ENCODE measurements at regions not wholly inside any gene's neighbourhood (a gene's known extent, or its start where the extent isn't known, plus 50 kb on each side); places are given as distances from the start of the nearest gene placed in this dataset.

DNA sequence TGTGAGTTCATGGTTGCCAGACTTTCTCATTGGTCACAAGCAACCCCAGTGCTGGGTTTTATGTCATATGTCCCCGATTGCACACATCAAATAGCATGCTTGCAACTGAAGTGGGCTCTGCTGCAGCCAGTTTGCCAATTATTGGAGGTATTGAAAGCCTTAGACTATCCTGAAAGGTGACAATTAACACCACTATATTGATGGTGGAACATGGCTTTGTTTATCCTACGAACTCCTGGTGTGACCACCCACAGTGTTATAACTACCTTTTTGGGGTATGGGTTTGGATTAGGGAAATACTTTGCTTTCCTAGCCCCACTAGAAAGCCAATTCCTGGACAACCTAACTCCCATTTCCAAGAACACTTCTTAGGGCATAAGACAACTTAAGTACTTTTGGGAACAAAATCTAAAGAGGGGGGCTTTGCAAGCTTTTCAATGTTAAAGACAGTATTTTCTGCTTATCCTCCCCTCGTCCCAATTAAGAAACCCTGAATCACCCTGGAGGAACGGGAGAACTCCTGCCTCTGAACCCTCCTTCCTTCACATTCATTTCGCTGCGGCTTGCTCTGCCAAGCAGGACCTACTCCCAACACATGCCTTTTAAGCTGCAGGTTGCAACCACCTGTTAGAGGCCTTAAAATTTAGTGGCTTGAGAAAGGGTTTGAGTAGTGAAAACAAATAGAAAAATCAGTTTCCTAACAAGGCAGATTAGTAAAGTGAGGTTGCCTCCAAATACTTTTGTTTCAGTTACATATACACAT, 80.3 kb upstream of the RBM19 start:
- TF ChIP-seq, protein P1, sequence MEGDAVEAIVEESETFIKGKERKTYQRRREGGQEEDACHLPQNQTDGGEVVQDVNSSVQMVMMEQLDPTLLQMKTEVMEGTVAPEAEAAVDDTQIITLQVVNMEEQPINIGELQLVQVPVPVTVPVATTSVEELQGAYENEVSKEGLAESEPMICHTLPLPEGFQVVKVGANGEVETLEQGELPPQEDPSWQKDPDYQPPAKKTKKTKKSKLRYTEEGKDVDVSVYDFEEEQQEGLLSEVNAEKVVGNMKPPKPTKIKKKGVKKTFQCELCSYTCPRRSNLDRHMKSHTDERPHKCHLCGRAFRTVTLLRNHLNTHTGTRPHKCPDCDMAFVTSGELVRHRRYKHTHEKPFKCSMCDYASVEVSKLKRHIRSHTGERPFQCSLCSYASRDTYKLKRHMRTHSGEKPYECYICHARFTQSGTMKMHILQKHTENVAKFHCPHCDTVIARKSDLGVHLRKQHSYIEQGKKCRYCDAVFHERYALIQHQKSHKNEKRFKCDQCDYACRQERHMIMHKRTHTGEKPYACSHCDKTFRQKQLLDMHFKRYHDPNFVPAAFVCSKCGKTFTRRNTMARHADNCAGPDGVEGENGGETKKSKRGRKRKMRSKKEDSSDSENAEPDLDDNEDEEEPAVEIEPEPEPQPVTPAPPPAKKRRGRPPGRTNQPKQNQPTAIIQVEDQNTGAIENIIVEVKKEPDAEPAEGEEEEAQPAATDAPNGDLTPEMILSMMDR (IDR thresholded peaks at IDR 0.05; ENCODE audit: insufficient read depth, low read depth, low read length), result no peak
- no peak overlapping the region for H3K4me3 ChIP-seq (ENCODE audit: low read depth, low read length)
- DNase-seq (ENCODE audit: low read depth), result no peak

DNA sequence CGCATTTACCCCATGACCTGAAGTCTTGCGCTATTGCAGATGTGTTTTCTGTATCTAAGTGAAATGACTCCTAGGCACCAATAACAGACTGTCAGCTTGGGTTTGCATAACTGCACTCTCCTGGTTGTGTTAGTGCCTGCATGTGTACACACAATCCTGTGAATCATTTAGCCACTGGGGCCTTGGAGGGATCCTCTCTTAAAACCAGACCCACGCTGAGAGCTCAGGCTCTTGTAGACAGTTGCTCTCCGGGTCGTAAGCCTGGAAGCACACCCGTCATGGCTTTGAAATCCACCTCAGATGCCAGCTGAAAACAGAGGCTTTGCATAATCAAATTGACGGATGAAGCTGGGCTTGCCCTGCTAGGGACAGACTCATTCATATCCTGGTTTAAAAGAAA, 79.2 kb upstream of the RBM19 start:
- no peak overlapping the region for H3K4me3 ChIP-seq (ENCODE audit: low read depth, low read length)
- no peak for DNase-seq (ENCODE audit: low read depth)
- TF ChIP-seq, protein P1 (IDR thresholded peaks at IDR 0.05; ENCODE audit: insufficient read depth, low read depth, low read length), result no peak

DNA sequence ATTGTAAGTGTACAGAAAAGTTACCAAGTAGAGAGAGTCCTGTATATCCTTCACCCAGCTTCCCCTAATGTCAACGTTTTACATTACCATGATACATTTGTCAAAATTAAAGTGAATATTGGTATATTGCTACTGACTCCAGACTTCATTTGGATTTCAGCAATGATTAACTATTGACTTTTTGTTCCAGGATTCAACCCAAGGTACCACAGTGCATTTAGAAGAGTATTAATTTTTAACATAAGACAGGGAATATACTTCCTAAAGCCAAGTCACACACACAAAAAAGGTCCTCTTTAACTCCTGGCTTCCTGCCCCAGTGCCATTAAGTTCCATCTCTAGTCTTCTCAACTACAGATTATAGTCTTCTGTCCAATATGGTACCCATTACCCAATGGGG, 75.5 kb upstream of the RBM19 start:
- no peak for DNase-seq (ENCODE audit: low read depth)
- H3K4me3 ChIP-seq (ENCODE audit: low read depth, low read length), result no peak overlapping the region
- TF ChIP-seq, protein P1 (IDR thresholded peaks at IDR 0.05; ENCODE audit: insufficient read depth, low read depth, low read length), result no peak

DNA sequence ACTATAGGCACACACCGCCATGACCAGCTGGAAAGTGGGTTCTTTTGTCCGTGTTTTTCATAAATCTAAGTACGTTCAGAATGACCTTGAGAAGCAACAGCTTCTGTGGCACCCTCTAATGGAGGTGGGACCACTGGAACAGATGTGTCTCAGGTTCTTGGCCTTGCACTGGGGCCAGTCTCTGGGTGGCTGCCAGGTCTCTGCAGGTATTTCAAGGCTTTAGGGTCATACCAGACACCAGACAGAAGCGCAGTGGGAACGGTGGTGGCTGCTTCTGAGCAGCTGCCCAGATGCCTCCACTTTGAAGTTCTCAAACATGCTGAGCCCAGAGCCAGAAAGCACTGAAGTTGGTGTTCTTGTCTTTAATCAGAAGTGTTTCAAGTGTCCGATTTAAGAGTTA, 75.0 kb upstream of the RBM19 start:
- TF ChIP-seq, protein P1 (IDR thresholded peaks at IDR 0.05; ENCODE audit: insufficient read depth, low read depth, low read length), result no peak
- DNase-seq (ENCODE audit: low read depth), result no peak
- no peak overlapping the region for H3K4me3 ChIP-seq (ENCODE audit: low read depth, low read length)

DNA sequence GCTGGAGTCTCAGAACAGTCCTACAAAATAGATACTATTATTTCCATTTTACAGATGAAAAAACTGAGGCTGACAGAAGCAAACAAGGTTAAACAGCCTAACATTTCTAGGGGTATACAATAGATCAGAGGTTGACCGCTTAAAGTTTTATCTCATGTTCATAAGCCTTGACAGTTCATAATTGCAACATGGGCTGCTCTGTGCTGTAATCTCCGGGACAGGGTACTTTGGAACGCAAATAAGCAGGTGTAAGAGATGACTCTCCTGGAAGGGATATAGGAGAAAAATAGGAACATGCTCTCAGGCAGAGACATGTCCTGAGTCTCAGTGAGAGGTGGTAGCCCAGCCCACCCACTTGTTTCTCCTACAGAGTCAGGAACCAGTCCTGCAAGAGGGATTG, 72.8 kb upstream of the RBM19 start:
- TF ChIP-seq, protein P1 (IDR thresholded peaks at IDR 0.05; ENCODE audit: insufficient read depth, low read depth, low read length), result no peak
- H3K4me3 ChIP-seq (ENCODE audit: low read depth, low read length), result no peak overlapping the region
- no peak for DNase-seq (ENCODE audit: low read depth)

DNA sequence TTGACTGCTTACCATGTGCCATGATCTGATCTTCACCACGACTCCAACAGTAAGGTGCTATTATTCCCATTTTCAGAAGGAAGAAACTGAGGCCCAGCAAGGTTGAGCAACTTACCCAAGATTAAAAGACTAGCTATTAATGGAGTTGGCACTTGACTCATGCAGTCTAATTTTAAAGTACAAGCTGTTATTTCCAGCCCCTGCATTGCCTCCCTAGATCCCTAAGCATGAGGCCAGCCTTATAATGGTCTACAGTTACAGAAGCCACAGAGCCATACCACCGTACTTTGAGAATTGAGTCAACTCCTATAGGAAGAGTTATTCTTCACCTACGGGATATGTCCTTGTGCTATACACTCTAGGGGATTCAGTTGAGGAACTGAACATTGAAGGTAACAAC, 66.7 kb upstream of the RBM19 start:
- TF ChIP-seq, protein P1 (IDR thresholded peaks at IDR 0.05; ENCODE audit: insufficient read depth, low read depth, low read length), result no peak
- no peak for DNase-seq (ENCODE audit: low read depth)
- H3K4me3 ChIP-seq (ENCODE audit: low read depth, low read length), result no peak overlapping the region

DNA sequence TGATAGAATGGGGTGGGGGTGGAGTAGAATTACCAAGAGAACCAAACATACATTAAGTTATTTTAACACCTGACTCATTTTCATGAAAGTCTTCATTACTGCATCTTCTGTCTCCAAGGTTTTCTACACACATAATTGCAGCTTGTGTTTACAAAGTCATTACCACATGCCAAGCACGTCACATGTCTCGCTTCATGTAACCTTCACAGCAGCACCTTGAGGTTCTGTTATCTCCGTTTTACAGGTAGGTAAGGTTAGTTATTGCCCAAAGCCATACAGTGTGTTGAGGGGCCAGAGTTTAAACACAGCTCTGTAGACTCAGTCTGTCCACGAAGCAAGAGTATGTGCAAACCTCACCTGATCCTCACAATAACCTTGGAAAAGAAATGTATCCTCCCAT, 64.3 kb upstream of the RBM19 start:
- TF ChIP-seq, protein P1 (IDR thresholded peaks at IDR 0.05; ENCODE audit: insufficient read depth, low read depth, low read length), result no peak
- DNase-seq (ENCODE audit: low read depth), result no peak
- H3K4me3 ChIP-seq (ENCODE audit: low read depth, low read length), result no peak overlapping the region

Data from fibroblast of villous mesenchyme (primary cell).